ENCODE measurements at regions not wholly inside any gene's neighbourhood (a gene's known extent, or its start where the extent isn't known, plus 50 kb on each side); places are given as distances from the start of the nearest gene placed in this dataset.
"Not testable (repeated sequence)": the region's sequence is repeated elsewhere in the genome, so short reads cannot be mapped to it uniquely, and the experiment has no call there.

- no peak for DNase-seq (ENCODE audit: low read depth in 3 of 3, low spot score in 2 of 3)
Observed at GRCh38 chr14:25444381-25444780, 394.4 kb upstream of the STXBP6 start.

GRCh38 chr14:25440382-25440781, 390.4 kb upstream of the STXBP6 start:
- not testable (repeated sequence) for DNase-seq (ENCODE audit: low read depth in 3 of 3, low spot score in 2 of 3)

GRCh38 chr14:25436906-25437305, 387.0 kb upstream of the STXBP6 start:
- no peak for DNase-seq (ENCODE audit: low read depth in 3 of 3, low spot score in 2 of 3)

GRCh38 chr14:25436288-25436875, 386.4 kb upstream of the STXBP6 start:
- no peak for DNase-seq (ENCODE audit: low read depth in 3 of 3, low spot score in 2 of 3)

- DNase-seq (ENCODE audit: low read depth in 3 of 3, low spot score in 2 of 3), result no peak
Observed at GRCh38 chr14:25431211-25432076, 381.5 kb upstream of the STXBP6 start.

GRCh38 chr14:25430808-25431207, 380.9 kb upstream of the STXBP6 start:
- no peak for DNase-seq (ENCODE audit: low read depth in 3 of 3, low spot score in 2 of 3)

GRCh38 chr14:25412998-25413397, 363.1 kb upstream of the STXBP6 start:
- DNase-seq (ENCODE audit: low read depth in 3 of 3, low spot score in 2 of 3), result no peak

GRCh38 chr14:25411781-25412757, 362.1 kb upstream of the STXBP6 start:
- no peak for DNase-seq (ENCODE audit: low read depth in 3 of 3, low spot score in 2 of 3)

- no peak for DNase-seq (ENCODE audit: low read depth in 3 of 3, low spot score in 2 of 3)
Observed at GRCh38 chr14:25406818-25407217, 356.9 kb upstream of the STXBP6 start.

GRCh38 chr14:25400607-25401206, 350.8 kb upstream of the STXBP6 start:
- DNase-seq (ENCODE audit: low read depth in 3 of 3, low spot score in 2 of 3), result peak; percentile 18 to 31 (median 29)

- DNase-seq (ENCODE audit: low read depth in 3 of 3, low spot score in 2 of 3), result no peak
Observed at GRCh38 chr14:25396128-25396527, 346.2 kb upstream of the STXBP6 start.

GRCh38 chr14:25394791-25395391, 344.9 kb upstream of the STXBP6 start:
- DNase-seq (ENCODE audit: low read depth in 3 of 3, low spot score in 2 of 3), result no peak

GRCh38 chr14:25394356-25394755, 344.4 kb upstream of the STXBP6 start:
- no peak for DNase-seq (ENCODE audit: low read depth in 3 of 3, low spot score in 2 of 3)

- no peak for DNase-seq (ENCODE audit: low read depth in 3 of 3, low spot score in 2 of 3)
Observed at GRCh38 chr14:25389948-25390347, 340.0 kb upstream of the STXBP6 start.

- DNase-seq (ENCODE audit: low read depth in 3 of 3, low spot score in 2 of 3), result no peak
Observed at GRCh38 chr14:25381498-25381897, 331.6 kb upstream of the STXBP6 start.

GRCh38 chr14:25375639-25376038, 325.7 kb upstream of the STXBP6 start:
- DNase-seq (ENCODE audit: low read depth in 3 of 3, low spot score in 2 of 3), result no peak

- DNase-seq (ENCODE audit: low read depth in 3 of 3, low spot score in 2 of 3), result peak in 2 of 3 donors; percentile 1 to 15
Observed at GRCh38 chr14:25371068-25371467, 321.1 kb upstream of the STXBP6 start.

GRCh38 chr14:25370057-25370456, 320.1 kb upstream of the STXBP6 start:
- DNase-seq (ENCODE audit: low read depth in 3 of 3, low spot score in 2 of 3), result not testable (repeated sequence)

- DNase-seq (ENCODE audit: low read depth in 3 of 3, low spot score in 2 of 3), result no peak
Observed at GRCh38 chr14:25358330-25358729, 308.4 kb upstream of the STXBP6 start.

- no peak for DNase-seq (ENCODE audit: low read depth in 3 of 3, low spot score in 2 of 3)
Observed at GRCh38 chr14:25351269-25351668, 301.3 kb upstream of the STXBP6 start.

Measured in right renal cortex interstitium (tissue), 3 donors.